ENCODE measurements at regions not wholly inside any gene's neighbourhood (a gene's known extent, or its start where the extent isn't known, plus 50 kb on each side); places are given as distances from the start of the nearest gene placed in this dataset.
"Not testable (repeated sequence)": the region's sequence is repeated elsewhere in the genome, so short reads cannot be mapped to it uniquely, and the experiment has no call there.

DNA sequence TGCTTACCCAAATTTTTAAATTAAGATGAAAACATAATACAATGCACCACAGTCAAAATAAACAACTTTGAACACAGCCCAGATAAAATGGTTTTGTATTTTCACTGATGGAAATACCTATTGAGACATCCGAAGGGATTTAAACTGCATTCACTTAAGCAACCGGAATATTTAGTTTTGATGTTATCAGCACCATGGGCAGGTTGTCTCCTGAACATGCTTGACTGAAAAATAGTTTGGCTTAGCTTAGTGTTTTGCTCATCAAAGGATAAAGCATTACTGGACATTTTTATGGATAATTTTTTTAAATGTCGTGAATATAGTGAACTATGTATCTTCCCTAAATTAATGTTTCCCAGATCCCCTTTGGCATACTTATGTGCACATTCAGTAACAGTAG is 177.5 kb downstream of the GJA1 start:
- no peak for DNase-seq (ENCODE audit: low spot score)
- Mint-ChIP-seq H3K36me3 (ENCODE audit: low read depth) (no peaks in the 10 kb centered on the region), H3K27ac (no peak overlapping the region), H3K4me3 (ENCODE audit: low read depth) (no peak overlapping the region), H3K27me3 (ENCODE audit: low read depth) (no peaks in the 10 kb centered on the region), H3K4me1 (ENCODE audit: low read depth) (no peaks in the 10 kb centered on the region), H3K9me3 (no peaks in the 10 kb centered on the region)
- intact Hi-C loops (cut with micrococcal nuclease), result no loop called here

DNA sequence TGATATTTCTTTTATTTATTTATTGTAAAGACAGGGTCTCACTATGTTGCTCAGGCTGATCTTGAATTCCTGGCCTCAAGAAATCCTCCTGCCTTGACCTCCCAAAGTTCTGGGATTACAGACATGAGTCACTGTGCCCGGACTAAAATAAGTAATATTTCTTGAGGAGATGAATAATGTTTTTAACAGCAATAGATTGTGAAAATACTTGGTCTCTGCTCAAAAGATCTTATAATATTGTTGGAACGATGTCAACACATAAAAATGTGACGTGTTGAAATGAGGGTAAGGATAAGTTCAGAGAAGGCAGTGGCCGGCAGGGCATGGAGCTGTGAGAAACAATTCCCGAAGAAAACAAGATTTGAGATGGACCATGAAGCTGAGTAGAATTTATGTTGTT is 178.7 kb downstream of the GJA1 start:
- no peak for DNase-seq (ENCODE audit: low spot score)
- Mint-ChIP-seq H3K36me3 (ENCODE audit: low read depth) (no peaks in the 10 kb centered on the region), H3K4me1 (ENCODE audit: low read depth) (peaks cover 1% of the 10 kb centered on the region), H3K9me3 (no peaks in the 10 kb centered on the region), H3K27ac (no peak overlapping the region), H3K4me3 (ENCODE audit: low read depth) (no peak overlapping the region), H3K27me3 (ENCODE audit: low read depth) (no peaks in the 10 kb centered on the region)
- intact Hi-C loops (cut with micrococcal nuclease), result no loop called here

DNA sequence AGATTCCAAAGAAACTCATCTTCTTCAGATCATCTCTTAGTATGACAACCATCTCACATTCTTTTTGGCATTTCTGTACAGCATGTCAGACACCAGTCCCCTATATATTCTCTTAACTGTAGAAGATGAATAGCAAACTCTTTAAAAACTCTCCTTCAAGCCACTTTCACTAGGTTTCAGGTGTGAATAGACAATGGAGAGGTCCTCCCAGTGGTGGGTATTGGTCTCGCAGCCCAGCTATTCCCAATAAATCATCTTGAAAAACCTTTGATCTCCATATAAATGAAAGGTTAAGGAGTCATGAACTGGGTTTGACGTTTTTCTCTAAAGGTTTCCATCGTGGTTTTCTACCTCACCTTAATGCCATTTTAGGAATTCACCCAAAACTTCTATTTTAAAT is 180.0 kb downstream of the GJA1 start:
- Mint-ChIP-seq H3K4me1 (ENCODE audit: low read depth) (peaks cover 1% of the 10 kb centered on the region), H3K9me3 (no peaks in the 10 kb centered on the region)
- intact Hi-C loops (cut with micrococcal nuclease), result no loop called here

DNA sequence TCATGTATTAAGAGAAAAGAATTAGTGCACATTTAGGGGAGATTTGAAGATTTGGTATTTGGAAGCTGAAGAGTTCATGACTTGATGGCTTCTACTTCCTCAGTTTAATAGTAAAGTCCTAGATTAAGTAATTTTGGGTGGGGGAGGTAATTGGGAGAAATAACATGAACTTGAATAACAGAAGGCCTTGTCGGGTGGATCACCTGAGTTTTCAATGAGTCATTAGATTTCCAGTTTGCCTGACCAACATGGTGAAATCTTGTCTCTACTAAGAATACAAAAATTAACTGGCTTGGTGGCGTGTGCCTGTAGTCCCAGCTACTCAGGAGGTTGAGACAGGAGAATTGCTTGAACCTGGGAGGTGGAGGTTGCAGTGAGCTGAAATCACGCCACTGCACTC is 181.0 kb downstream of the GJA1 start:
- peaks cover 1% of the 10 kb centered on the region for H3K4me1 Mint-ChIP-seq (ENCODE audit: low read depth)
- no peaks in the 10 kb centered on the region for H3K27me3 Mint-ChIP-seq (ENCODE audit: low read depth)

More for the DNA sequence above, 180.0 kb downstream of the GJA1 start:
- Mint-ChIP-seq H3K4me3 (ENCODE audit: low read depth) (no peak overlapping the region), H3K36me3 (ENCODE audit: low read depth) (no peaks in the 10 kb centered on the region), H3K27ac (no peak overlapping the region), H3K27me3 (ENCODE audit: low read depth) (no peaks in the 10 kb centered on the region)
- no peak for DNase-seq (ENCODE audit: low spot score)

DNA sequence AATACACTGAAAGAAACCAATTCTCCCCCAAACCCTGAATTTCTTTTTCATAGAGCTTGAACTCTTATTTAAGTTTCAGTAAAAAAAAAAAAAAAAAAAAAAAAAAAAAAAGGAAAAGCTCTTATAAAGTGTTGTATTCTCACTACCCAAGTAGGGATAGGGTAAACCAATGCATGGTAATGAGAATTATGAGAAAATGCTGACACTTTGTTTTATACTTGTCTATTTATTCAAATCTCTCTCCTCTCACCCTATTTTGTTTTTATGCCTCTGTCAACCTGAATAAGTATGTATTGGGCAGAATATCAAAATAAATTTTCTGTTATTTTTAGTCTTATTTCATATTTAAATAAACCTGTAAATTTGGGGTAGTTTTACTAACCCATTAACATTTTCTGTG is 181.9 kb downstream of the GJA1 start:
- Mint-ChIP-seq H3K27me3 (ENCODE audit: low read depth) (no peaks in the 10 kb centered on the region), H3K9me3 (no peaks in the 10 kb centered on the region), H3K4me1 (ENCODE audit: low read depth) (peaks cover 1% of the 10 kb centered on the region), H3K4me3 (ENCODE audit: low read depth) (no peak overlapping the region), H3K27ac (no peak overlapping the region), H3K36me3 (ENCODE audit: low read depth) (no peaks in the 10 kb centered on the region)
- no peak for DNase-seq (ENCODE audit: low spot score)
- intact Hi-C loops (cut with micrococcal nuclease), result no loop called here

More for the DNA sequence above, 181.0 kb downstream of the GJA1 start:
- Mint-ChIP-seq H3K4me3 (ENCODE audit: low read depth) (no peak overlapping the region), H3K36me3 (ENCODE audit: low read depth) (no peaks in the 10 kb centered on the region), H3K27ac (no peak overlapping the region), H3K9me3 (no peaks in the 10 kb centered on the region)
- DNase-seq (ENCODE audit: low spot score), result no peak
- intact Hi-C loops (cut with micrococcal nuclease), result no loop called here

DNA sequence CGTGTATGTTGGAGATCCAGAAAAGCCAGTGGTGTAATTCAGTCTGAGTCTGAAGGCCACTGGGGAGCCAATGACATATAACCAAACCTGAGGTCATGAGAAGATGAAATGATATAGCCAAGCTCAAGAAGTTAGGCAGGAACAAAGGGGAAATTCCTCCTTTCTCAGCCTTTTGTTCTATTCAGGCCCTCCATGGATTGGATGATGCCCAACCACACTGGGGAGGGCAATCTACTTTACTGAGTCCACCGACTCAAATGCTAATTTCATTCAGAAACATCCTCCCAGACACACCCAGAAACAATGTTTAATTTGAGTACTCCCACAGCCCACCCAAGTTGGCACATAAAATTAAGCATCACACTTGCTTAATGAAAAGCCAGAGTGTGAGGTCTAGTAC is 183.6 kb downstream of the GJA1 start:
- H3K4me3 Mint-ChIP-seq (ENCODE audit: low read depth), result no peak overlapping the region
- H3K27me3 Mint-ChIP-seq (ENCODE audit: low read depth), result no peaks in the 10 kb centered on the region
- peaks cover 1% of the 10 kb centered on the region for H3K4me1 Mint-ChIP-seq (ENCODE audit: low read depth)
- H3K9me3 Mint-ChIP-seq, result no peaks in the 10 kb centered on the region
- DNase-seq (ENCODE audit: low spot score), result no peak
- intact Hi-C loops (cut with micrococcal nuclease), result no loop called here
- H3K27ac Mint-ChIP-seq, result no peak overlapping the region
- H3K36me3 Mint-ChIP-seq (ENCODE audit: low read depth), result no peaks in the 10 kb centered on the region

DNA sequence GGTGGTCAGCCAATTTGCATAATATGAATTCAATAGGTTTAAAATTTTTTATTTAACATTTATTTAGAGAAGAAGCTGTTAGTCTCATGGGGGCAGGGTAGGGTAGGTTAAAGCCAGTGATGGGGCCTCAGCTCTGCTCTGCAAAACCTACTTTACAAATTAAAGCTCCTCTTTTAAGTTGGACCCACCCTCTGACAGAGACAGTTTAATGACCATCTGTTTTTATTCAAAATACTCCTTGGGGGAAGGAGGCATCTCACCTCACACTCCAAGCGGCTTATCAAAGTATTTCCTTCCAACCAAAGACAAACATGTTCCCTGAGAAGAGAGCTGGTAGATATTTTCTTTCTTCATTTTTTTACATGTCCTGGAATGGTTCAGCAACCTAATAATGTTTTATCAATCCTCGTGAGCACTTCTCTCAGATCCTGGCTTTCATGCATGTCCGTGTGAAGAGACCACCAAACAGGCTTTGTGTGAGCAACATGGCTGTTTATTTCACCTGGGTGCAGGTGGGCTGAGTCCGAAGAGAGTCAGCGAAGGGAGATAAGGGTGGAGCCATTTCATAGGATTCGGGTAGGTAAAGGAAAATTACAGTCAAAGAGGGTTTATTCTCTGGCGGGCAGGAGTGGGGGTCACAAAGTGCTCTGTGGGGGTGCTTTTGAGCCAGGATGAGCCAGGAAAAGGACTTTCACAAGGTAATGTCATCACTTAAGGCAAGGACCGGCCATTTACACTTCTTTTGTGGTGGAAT is 184.7 kb downstream of the GJA1 start:
- intact Hi-C loops (cut with micrococcal nuclease), result no loop called here
- H3K36me3 Mint-ChIP-seq (ENCODE audit: low read depth), result no peaks in the 10 kb centered on the region
- no peaks in the 10 kb centered on the region for H3K9me3 Mint-ChIP-seq
- H3K4me3 Mint-ChIP-seq (ENCODE audit: low read depth), result no peak overlapping the region
- H3K4me1 Mint-ChIP-seq (ENCODE audit: low read depth), result peaks cover 1% of the 10 kb centered on the region
- no peak overlapping the region for H3K27ac Mint-ChIP-seq
- no peaks in the 10 kb centered on the region for H3K27me3 Mint-ChIP-seq (ENCODE audit: low read depth)
- DNase-seq (ENCODE audit: low spot score), result no peak

DNA sequence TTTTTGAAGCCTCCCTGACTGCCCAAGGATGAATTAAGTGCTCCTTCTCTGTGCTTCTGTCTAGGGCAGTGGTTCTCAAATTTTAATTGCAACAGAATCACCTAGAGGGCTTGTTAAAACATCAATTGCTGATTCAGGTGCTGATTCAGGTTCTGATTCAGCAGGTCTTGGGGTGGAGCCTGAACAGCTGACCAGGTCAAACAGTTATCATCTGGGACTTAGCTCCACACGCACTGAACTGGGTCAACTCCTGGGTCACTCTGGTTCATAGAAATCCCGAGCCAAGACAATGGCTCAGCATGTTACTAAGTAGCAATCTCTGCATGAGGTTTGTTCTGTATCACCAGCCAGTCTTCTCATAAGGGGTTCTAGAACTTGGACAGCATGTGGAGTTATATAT is 192.3 kb downstream of the GJA1 start:
- H3K9me3 Mint-ChIP-seq, result peaks cover 25% of the 10 kb centered on the region
- intact Hi-C loops (cut with micrococcal nuclease), result no loop called here
- no peak overlapping the region for H3K4me3 Mint-ChIP-seq (ENCODE audit: low read depth)

DNA sequence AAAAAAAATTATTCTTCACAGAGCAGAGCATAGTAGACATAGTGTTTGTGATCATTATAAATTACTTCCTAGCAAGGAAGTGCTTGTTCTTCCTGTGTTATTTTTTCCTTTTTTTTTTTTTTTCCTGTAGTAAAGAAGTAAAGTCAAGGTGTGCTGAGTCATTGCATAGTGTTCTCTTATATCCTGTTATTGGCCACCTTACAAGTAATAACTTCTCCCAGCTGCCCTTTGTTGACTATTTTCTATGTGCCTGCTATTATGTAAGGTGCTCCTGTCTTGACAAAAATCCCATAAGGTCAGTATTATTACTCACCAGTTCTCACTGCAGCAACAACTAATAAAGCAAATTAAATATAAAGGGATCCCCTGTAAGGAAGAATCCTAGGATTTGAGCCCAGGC is 195.3 kb downstream of the GJA1 start:
- Mint-ChIP-seq H3K4me3 (ENCODE audit: low read depth) (no peak overlapping the region), H3K36me3 (ENCODE audit: low read depth) (no peaks in the 10 kb centered on the region), H3K27ac (no peak overlapping the region), H3K4me1 (ENCODE audit: low read depth) (no peaks in the 10 kb centered on the region), H3K9me3 (peaks cover 40% of the 10 kb centered on the region), H3K27me3 (ENCODE audit: low read depth) (no peaks in the 10 kb centered on the region)
- intact Hi-C loops (cut with micrococcal nuclease), result no loop called here
- no peak for DNase-seq (ENCODE audit: low spot score)

More for the DNA sequence above, 192.3 kb downstream of the GJA1 start:
- no peaks in the 10 kb centered on the region for H3K36me3 Mint-ChIP-seq (ENCODE audit: low read depth)
- DNase-seq (ENCODE audit: low spot score), result no peak
- H3K27me3 Mint-ChIP-seq (ENCODE audit: low read depth), result no peaks in the 10 kb centered on the region
- H3K27ac Mint-ChIP-seq, result no peak overlapping the region
- no peaks in the 10 kb centered on the region for H3K4me1 Mint-ChIP-seq (ENCODE audit: low read depth)

DNA sequence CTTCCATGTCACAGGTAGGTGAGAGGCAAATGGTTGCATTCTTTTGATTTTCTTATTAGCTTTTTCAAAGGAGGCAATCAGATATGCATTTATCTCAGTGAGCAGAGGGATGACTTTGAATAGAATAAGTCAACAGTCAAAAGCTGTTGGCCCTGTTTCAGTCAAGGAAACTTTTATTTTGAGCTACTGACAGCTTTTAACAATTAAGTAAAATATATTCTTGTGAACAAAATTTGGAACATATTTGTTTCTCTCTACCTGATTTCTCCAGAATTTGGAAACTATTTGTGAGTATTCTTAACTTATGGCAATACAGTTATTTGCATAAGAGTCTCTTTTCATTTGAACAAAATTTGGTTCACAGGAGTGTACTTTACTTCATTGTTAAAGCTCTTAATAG is 196.3 kb downstream of the GJA1 start:
- intact Hi-C loops (cut with micrococcal nuclease); DNase-seq (ENCODE audit: low spot score); H3K27ac Mint-ChIP-seq; H3K36me3 Mint-ChIP-seq (ENCODE audit: low read depth); H3K4me3 Mint-ChIP-seq (ENCODE audit: low read depth); H3K27me3 Mint-ChIP-seq (ENCODE audit: low read depth); H3K4me1 Mint-ChIP-seq (ENCODE audit: low read depth): not testable (repeated sequence)
- peaks cover 50% of the 10 kb centered on the region for H3K9me3 Mint-ChIP-seq

DNA sequence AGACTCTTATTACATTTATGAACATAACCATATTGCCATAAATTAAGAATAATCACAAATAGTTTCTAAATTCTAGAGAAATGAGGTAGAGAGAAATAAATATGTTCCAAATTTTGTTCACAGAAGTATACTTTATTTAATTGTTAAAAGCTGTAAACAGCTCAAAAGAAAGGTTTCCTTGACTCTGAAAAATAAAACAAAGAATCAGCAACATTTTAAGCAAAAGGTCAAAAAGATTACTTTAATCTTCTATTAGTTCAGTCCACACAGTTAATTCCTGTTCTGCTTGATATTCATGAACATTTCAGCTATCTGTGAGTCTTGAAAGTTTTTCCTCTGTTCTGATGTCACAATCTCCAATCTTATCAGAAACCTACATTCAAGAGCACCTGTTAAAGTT is 197.9 kb downstream of the GJA1 start:
- no peak for DNase-seq (ENCODE audit: low spot score)
- intact Hi-C loops (cut with micrococcal nuclease), result no loop called here
- Mint-ChIP-seq H3K9me3 (peaks cover 48% of the 10 kb centered on the region), H3K36me3 (ENCODE audit: low read depth) (peaks cover 3% of the 10 kb centered on the region), H3K4me1 (ENCODE audit: low read depth) (no peaks in the 10 kb centered on the region), H3K27ac (no peak overlapping the region), H3K27me3 (ENCODE audit: low read depth) (no peaks in the 10 kb centered on the region), H3K4me3 (ENCODE audit: low read depth) (no peak overlapping the region)

DNA sequence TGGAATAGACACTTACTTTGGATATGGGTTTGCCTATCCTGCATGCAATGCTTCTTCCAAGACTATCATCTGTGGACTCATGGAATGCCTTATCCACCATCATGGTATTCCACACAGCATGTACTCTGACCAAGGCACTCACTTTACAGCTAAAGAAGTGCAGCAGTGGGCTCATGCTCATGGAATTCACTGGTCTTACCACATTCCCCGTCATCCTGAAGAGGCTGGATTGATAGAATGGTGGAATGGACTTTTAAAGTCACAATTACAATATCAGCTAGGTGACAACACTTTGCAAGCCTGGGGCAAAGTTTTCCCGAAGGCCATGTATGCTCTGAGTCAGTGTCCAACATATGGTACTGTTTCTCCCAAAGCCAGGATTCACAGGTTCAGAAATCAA is 199.1 kb downstream of the GJA1 start:
- H3K27me3 Mint-ChIP-seq (ENCODE audit: low read depth); H3K4me1 Mint-ChIP-seq (ENCODE audit: low read depth); H3K4me3 Mint-ChIP-seq (ENCODE audit: low read depth); H3K36me3 Mint-ChIP-seq (ENCODE audit: low read depth); H3K27ac Mint-ChIP-seq; DNase-seq (ENCODE audit: low spot score); intact Hi-C loops (cut with micrococcal nuclease): not testable (repeated sequence)
- peaks cover 48% of the 10 kb centered on the region for H3K9me3 Mint-ChIP-seq

DNA sequence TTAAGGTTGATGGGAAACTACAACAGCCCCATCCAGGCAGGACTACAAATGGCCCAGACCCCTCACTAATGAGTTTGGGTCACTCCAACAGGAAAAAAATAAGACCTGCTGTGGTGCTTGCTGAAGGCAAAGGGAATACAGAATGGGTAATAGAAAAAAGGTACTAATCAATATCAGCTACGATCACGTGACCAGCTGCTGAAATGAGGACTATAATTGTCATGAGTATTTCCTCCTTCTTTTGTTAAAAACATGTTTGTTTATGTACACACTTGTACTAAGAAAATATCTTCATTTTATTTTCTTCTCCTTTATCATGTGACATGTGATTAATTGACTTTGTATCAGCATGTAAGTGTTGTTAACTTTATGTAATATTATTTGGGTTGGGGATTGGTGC is 199.9 kb downstream of the GJA1 start:
- H3K27me3 Mint-ChIP-seq (ENCODE audit: low read depth), result no peaks in the 10 kb centered on the region
- H3K9me3 Mint-ChIP-seq, result peaks cover 47% of the 10 kb centered on the region
- no peak for DNase-seq (ENCODE audit: low spot score)
- no peaks in the 10 kb centered on the region for H3K4me1 Mint-ChIP-seq (ENCODE audit: low read depth)
- intact Hi-C loops (cut with micrococcal nuclease), result no loop called here
- H3K4me3 Mint-ChIP-seq (ENCODE audit: low read depth), result no peak overlapping the region
- H3K36me3 Mint-ChIP-seq (ENCODE audit: low read depth), result peaks cover 3% of the 10 kb centered on the region
- H3K27ac Mint-ChIP-seq, result no peak overlapping the region

DNA sequence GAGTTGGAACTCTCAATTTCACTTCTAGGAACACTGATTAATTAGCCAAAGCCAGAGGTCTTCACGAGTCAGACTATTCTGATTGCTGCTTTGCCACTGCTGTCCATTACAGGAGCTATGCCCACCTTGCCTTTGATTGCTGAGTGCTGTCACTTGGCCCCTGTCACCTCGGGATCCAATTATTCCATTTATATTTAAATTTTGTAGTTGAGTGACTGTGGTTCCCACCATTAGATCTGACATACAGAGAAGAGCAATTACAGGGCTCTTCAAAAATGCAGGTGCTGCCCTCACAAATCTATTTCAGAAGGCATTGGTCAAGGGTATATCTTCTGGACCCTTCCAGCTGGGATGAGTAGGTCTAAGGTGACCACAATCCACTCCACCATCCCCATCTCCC is 200.8 kb downstream of the GJA1 start:
- H3K4me3 Mint-ChIP-seq (ENCODE audit: low read depth); H3K4me1 Mint-ChIP-seq (ENCODE audit: low read depth); DNase-seq (ENCODE audit: low spot score); H3K36me3 Mint-ChIP-seq (ENCODE audit: low read depth); intact Hi-C loops (cut with micrococcal nuclease); H3K27ac Mint-ChIP-seq; H3K27me3 Mint-ChIP-seq (ENCODE audit: low read depth): not testable (repeated sequence)
- peaks cover 38% of the 10 kb centered on the region for H3K9me3 Mint-ChIP-seq

Data from activated T-helper 2 cell treated with anti-CD3 and anti-CD28 coated beads, Interferon-gamma antibody, Interleukin-2, Interleukin-4, amounts not matched to agents 10 μg/mL and 5 μg/mL and 100 μg/mL, durations not matched to agents 14 hours and 24 hours and 36 hours (primary cell).